GM20431 (cell line): ENCODE measurements at regions not wholly inside any gene's neighbourhood (a gene's known extent, or its start where the extent isn't known, plus 50 kb on each side); places are given as distances from the start of the nearest gene placed in this dataset.

Source experiments
- in situ Hi-C: fragments of 300-500 bp; cut with MseI, MboI; formaldehyde crosslinking; loops from one replicate; pipeline ENCODE4 v1.15.0; 2020; ENCODE audit warnings: low sequenced_read_pairs; ENCODE audit not compliant: unreplicated experiment

DNA sequence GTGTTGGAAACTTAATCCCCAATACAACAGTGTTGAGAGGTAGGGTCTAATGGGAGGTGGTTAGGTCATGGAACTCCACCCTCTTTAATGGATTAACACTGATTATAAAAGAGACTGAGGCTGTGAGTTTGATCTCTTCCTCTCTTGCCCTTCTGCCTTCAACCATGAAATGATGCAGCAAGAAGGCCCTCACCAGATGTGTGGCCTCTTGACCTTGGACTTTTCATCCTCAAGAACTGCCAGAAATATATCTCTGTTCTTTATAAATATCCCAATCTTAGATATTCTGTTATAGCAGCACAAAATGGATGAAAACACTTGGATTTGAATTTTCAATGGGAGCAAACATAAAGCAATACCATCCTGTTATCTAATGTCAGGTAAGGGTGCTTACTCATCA, 67.6 kb downstream of the NMUR2 start:
- in situ Hi-C loops, result no loop called here

DNA sequence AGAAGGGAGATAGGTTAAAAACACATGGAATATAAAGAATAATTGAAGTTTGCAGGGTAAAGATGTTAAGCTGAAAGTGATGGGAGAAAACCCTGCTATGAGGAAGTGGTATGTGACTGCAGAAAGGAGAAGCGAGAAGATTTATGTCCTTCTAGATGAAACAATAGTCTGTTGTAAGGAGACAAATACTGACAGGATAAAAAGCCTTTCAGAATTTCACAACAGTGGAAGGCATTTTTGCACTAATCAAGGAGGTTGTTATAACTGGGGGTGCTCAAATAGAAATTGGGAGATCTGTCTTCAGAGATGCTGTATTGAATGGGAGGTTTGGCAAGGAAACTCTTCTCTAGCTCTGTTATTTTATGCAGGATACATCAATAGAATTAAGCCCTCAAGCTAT, 69.6 kb downstream of the NMUR2 start:
- in situ Hi-C loops, result no loop called here

- in situ Hi-C loops, result no loop called here
Observed at GRCh38 chr5:152332716-152333460, 72.2 kb downstream of the NMUR2 start.

DNA sequence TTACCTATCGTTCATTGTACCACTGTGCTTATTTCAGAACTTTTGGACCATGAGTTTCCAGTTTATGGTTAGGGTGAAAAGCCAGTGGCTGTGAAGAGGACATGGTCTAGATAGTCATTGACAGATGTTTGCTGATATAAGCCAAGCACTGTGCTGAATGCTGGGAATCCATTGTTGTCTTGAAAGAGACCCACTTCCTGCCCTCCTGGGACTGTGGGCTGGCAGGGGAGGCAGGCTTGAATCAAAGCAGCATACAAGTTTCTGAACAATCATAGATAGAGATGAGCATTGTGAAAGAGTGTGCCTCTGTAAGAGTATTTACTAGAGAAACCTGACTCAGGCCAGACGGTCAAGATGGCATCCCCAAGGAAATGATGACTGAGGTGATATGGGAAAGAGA, 73.4 kb downstream of the NMUR2 start:
- in situ Hi-C loops, result no loop called here

GRCh38 chr5:152331006-152331405, 74.1 kb downstream of the NMUR2 start:
- in situ Hi-C loops, result no loop called here

DNA sequence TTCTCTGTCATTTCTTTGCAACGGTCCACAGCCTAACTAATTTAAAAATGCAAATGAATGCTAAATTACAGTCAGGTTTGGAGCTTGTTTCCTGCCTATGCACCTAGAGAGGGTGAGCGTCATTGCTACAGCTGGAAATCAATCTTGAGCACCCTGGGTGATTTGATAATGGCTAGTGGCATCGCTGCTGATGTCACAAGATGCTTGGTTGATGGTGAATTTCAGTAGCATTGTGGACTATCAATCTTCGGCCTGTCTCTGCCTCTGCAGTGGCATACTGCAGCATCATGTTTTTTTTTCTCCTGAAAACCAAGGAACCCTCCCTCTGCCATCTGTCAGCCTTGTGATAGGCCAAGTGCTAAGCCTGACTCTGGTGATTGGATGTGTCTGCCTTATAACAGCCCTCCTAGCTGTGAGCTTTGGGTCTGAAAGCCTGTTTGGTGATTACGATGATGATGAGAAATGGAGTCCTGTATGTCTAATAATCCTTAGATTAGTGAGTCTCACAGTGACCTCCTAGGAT, 75.3 kb downstream of the NMUR2 start:
- in situ Hi-C loops, result no loop called here

DNA sequence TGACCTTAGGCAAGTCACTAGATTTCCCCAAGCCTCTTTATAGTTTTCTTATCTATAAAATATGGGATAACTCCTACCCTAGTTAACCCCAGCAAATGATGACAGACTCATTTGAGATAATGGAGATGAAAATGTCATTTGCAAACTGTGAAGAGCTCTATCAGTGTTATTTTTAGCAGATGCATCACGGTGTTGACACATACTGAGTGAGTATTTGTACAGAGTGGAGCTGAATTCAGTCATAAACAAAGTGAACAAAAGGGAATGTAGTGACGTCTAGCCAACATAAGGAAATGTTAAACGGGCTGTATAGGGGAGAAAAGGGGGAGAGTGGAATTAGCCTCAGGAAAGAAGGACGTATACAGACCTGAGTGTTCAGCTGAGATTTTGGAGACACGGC, 75.9 kb downstream of the NMUR2 start:
- in situ Hi-C loops, result no loop called here

DNA sequence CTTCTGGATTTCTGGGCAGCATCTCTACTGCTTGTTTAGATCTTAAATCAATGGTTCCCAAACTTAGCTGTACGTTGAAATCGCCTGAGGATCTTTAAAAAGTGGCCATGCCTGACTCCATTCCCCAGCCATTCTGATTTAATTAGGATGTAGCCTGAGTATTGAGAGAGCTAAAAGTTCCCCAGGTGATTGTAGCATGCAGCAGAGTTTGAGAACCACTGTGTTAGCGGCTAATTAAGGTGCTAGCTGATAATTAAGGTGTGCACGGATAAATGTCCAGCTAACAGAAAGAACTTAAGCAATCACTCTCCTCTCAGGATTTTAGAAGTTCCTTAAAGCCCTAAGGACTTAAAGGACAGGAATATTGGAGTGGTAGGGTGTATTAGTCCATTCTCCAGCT, 89.1 kb downstream of the NMUR2 start:
- in situ Hi-C loops, result no loop called here

DNA sequence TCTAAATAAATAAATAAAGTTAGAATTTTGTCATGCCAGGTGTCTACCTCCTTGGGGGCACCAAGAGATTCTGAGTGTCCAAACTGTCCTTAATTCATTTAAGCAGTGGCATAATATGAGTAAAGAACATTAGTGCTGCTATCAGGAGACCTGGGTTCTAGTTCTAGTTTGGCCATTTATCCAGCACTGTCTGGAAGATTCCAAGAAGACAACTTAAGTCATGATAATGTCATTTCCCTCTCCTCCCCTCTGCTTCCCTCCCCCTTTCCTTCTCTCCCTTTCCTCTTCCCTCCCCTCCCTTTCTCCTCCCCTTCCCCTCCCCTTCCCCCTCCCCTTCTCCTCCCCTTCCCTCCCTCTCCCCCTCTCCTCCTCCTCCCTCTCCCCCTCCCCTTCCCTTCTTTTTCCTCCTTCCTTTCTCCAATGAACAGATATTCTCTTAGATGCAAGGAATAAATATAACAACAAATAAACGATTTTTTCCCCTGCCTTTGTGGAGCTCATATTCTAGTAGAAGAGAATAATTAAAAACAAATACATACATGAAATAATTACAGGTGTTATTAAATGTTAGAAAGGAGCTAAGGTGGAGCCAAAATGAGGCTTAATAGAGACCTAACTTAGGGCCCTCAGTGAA, 90.8 kb downstream of the NMUR2 start:
- in situ Hi-C loops, result no loop called here

GRCh38 chr5:152309926-152310450, 95.1 kb downstream of the NMUR2 start:
- in situ Hi-C loops, result no loop called here

DNA sequence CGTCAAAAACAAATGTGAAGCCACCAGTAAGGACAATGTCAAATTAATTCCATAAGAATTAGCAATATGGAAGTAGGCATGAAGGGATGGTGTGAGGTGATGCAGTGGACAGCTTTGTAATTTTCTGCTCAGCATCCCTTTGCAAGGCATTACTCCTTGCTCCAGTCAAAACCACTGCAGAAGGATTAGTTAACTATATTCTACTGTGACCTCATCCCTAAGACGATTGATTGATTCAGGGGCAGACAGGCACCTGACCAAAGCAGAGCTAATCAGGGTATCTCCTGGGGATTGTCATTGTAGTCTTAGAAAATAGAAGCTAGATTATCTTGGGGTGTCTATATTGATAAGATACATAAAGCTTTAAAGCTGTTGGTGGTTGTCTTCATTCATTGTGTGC, 98.7 kb downstream of the NMUR2 start:
- in situ Hi-C loops, result no loop called here

GRCh38 chr5:152305525-152305924, 99.6 kb downstream of the NMUR2 start:
- in situ Hi-C loops, result no loop called here

GRCh38 chr5:152303841-152304240, 101.2 kb downstream of the NMUR2 start:
- in situ Hi-C loops, result no loop called here

DNA sequence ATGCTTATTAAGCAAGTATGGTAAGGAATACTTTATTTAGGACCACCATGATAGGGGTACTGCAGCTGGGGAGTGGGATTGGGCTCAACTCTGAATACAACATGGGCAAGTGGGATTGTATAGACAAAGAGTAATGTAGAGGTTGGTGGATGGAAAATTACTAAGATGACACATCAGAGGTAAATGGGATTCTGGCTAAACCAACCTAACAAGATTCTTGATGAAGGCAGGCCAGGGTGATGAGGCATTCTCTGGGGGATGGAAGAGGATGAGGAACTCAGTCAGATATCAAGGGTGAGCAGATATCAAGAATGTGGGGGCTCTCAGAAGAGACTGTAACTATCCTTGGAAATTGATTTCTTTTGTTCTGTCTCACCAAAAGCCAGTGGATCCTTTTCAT, 107.2 kb downstream of the NMUR2 start:
- in situ Hi-C loops, result no loop called here

DNA sequence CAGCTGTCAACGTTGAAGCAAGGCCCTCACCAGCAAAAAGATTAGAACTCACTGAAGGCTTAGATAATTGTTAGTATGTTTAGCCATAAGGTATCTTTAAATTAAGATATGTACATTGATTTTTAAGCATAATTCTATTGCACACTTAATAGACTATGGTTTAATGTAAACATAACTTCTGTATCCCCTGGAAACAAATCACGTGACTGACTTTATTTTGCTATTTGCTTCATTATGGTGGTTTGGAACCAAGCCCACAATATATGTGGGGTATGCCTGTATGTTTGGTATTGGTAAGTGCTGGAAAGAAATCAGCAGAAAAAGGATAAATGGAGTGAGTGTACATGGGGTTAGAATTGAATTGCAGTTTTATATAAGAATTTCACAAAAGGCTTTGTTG, 111.9 kb downstream of the NMUR2 start:
- in situ Hi-C loops, result no loop called here

- in situ Hi-C loops, result no loop called here
Observed at GRCh38 chr5:152290181-152290580, 114.9 kb downstream of the NMUR2 start.

GRCh38 chr5:152288917-152289595, 116.0 kb downstream of the NMUR2 start:
- in situ Hi-C loops, result no loop called here

DNA sequence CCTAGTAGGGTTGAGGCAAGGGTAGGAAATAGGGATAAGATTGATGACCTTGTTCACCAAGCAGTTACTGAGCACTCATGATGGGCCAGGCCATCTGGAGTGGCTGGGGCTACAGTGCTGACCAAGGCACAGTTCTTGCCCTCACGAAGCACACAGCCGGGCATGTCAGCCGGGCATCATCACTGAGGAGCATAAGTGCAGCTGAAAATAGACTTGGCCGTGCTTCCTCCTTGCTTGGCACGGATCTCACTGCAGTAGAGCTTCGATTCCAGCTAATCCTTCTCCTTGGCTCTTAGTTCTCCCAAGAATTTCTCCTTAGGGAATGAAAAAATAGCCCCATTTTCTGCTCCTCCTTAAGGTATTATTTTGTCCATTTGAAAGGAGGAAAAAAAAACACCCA, 116.6 kb downstream of the NMUR2 start:
- in situ Hi-C loops, result no loop called here

GRCh38 chr5:152285764-152286163, 119.3 kb downstream of the NMUR2 start:
- in situ Hi-C loops, result no loop called here

GRCh38 chr5:152282331-152282730, 122.7 kb downstream of the NMUR2 start:
- in situ Hi-C loops, result no loop called here

DNA sequence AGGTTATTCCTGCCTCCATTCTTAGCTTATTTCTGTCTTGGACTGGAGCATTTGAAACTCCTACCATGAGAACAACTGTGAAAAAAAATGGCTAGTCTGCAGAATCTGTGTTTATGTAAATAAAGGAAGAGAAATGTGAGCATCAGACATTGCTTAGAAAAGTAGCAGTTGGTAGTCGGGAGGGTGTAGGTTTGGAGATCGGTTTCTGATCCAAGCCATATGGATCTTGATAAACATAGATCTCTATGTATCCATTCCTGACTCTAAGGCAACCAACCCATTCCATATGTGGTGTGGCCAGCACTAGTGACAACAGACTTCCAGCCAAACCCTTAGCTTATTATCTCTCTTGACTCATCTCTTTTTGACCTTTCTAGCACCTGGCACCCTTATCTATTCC, 127.1 kb downstream of the NMUR2 start:
- in situ Hi-C loops, result no loop called here
